ENCODE measurements at regions not wholly inside any gene's neighbourhood (a gene's known extent, or its start where the extent isn't known, plus 50 kb on each side); places are given as distances from the start of the nearest gene placed in this dataset.

DNA sequence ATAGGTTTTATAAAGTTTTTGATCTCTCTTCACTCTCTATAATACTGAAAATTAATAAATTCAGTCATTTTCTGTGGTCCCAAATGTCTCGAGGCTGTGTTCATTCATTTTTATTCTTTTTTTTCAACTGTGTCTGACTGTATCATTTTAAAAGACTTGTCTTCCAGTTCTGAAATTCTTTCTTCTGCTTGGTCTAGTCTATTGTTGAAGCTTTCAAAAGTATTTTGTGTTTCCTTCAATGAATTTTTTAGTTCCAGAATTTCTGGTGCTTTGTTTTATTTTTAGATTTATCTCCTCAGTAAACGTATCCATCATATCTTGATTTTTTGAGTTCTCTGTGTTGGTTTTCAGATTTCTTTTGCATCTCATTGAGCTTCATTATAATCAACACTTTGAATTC, 161.0 kb upstream of the CHRM3 start:
- TF ChIP-seq, protein P1, sequence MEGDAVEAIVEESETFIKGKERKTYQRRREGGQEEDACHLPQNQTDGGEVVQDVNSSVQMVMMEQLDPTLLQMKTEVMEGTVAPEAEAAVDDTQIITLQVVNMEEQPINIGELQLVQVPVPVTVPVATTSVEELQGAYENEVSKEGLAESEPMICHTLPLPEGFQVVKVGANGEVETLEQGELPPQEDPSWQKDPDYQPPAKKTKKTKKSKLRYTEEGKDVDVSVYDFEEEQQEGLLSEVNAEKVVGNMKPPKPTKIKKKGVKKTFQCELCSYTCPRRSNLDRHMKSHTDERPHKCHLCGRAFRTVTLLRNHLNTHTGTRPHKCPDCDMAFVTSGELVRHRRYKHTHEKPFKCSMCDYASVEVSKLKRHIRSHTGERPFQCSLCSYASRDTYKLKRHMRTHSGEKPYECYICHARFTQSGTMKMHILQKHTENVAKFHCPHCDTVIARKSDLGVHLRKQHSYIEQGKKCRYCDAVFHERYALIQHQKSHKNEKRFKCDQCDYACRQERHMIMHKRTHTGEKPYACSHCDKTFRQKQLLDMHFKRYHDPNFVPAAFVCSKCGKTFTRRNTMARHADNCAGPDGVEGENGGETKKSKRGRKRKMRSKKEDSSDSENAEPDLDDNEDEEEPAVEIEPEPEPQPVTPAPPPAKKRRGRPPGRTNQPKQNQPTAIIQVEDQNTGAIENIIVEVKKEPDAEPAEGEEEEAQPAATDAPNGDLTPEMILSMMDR (IDR thresholded peaks at IDR 0.05), result no peak
- no peak for TF ChIP-seq POLR2A (IDR thresholded peaks at IDR 0.05)
- no peaks in the 10 kb centered on the region for H3K27me3 ChIP-seq
- no peak overlapping the region for H3K4me3 ChIP-seq
- intact Hi-C loops (cut with DNase I), result no loop called here
- WGBS, 4 donors, result 64 to 76% (median 71%) methylated on average over 2 of the region's 2 CpGs
- no peaks in the 10 kb centered on the region for H3K9me3 ChIP-seq (replicated peaks in 1 of 3)
- no peaks in the 10 kb centered on the region for H3K36me3 ChIP-seq (replicated peaks in 1 of 2)
- H3K27ac ChIP-seq, result no peak overlapping the region
- no peaks in the 10 kb centered on the region for H3K4me1 ChIP-seq (replicated peaks in 1 of 2)
- DNase-seq, result no peak

DNA sequence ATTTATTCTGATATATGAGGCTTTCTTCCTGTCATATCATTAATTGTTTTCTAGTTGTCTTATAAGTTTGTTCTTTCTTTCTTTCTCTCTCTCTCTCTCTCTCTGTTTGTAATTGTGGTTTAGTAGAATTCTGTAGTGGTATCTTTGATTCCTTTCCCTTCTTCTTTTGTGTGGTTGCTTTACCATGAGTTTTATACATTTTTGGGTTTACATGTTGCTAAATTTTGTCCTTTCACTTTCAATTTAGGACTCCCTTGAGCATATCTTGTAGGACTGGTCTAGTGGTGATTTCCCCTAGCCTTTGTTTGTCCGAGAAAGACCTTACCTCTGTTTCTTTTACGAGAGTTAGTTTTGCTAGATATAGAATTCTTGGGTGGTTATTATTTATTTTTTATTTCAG, 162.3 kb upstream of the CHRM3 start:
- H3K27ac ChIP-seq, result no peak overlapping the region
- H3K4me1 ChIP-seq (replicated peaks in 1 of 2), result no peaks in the 10 kb centered on the region
- no peaks in the 10 kb centered on the region for H3K9me3 ChIP-seq (replicated peaks in 1 of 3)
- no peaks in the 10 kb centered on the region for H3K36me3 ChIP-seq (replicated peaks in 1 of 2)
- 77 to 93% (median 88%) methylated on average over 2 of the region's 2 CpGs for WGBS, 4 donors
- intact Hi-C loops (cut with DNase I), result no loop called here
- TF ChIP-seq, protein P1 (IDR thresholded peaks at IDR 0.05), result no peak
- TF ChIP-seq POLR2A (IDR thresholded peaks at IDR 0.05), result no peak
- no peak overlapping the region for H3K4me3 ChIP-seq
- no peak for DNase-seq
- no peaks in the 10 kb centered on the region for H3K27me3 ChIP-seq

DNA sequence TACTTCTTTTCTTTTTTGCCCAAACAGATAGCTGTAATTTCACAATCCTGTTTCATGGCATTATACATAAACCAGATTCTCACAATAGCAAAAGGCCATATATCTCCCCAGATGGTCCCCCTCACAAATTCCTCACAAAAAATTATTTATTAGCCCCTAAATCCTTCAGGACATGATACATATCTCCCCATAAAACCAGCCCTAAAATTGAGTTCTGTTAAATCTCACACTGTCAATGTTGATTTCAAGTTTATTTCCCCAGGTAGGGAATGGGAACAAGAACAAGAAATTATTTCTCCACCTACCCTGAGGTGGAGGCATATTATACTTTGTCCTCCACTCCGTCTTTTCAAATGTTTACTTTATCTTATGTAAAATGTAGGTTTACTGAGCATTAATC, 163.4 kb upstream of the CHRM3 start:
- Histone ChIP-seq H3K4me3 (no peak overlapping the region), H3K36me3 (replicated peaks in 1 of 2) (no peaks in the 10 kb centered on the region), H3K9me3 (replicated peaks in 1 of 3) (no peaks in the 10 kb centered on the region), H3K4me1 (replicated peaks in 1 of 2) (no peaks in the 10 kb centered on the region), H3K27me3 (no peaks in the 10 kb centered on the region), H3K27ac (no peak overlapping the region)
- WGBS, 4 donors, result 83 to 97% (median 90%) methylated on average over 1 of the region's 1 CpG
- intact Hi-C loops (cut with DNase I), result no loop called here
- no peak for DNase-seq
- TF ChIP-seq POLR2A (IDR thresholded peaks at IDR 0.05), result no peak
- TF ChIP-seq, protein P1 (IDR thresholded peaks at IDR 0.05), result no peak

DNA sequence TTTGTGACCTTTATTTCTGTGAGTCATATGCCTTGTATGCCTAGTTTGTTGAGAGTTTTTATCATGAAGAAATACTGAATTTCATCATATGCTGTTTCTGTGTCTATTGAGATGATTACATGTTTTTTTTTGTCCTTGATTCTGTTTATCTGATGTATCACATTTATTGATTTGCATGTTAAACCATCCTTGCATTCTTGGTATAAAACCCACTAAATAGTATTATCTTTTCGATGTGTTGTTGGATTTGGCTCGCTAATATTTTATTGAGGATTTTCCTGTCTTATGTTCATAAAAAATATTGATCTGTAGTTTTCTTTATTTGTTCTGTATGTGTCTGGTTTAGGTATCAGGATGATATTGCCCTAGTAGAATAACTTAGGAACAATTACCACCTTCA, 164.7 kb upstream of the CHRM3 start:
- 87 to 91% (median 88%) methylated on average over 2 of the region's 2 CpGs for WGBS, 4 donors
- TF ChIP-seq, protein P1 (IDR thresholded peaks at IDR 0.05), result no peak
- no peak for TF ChIP-seq POLR2A (IDR thresholded peaks at IDR 0.05)

More for the DNA sequence above, 164.7 kb upstream of the CHRM3 start:
- Histone ChIP-seq H3K9me3 (replicated peaks in 1 of 3) (no peaks in the 10 kb centered on the region), H3K4me1 (replicated peaks in 1 of 2) (no peaks in the 10 kb centered on the region), H3K4me3 (no peak overlapping the region), H3K36me3 (replicated peaks in 1 of 2) (no peaks in the 10 kb centered on the region), H3K27ac (no peak overlapping the region), H3K27me3 (no peaks in the 10 kb centered on the region)
- intact Hi-C loops (cut with DNase I), result no loop called here
- no peak for DNase-seq

Measured in adrenal gland (tissue), 9 donors.